ENCODE measurements at regions not wholly inside any gene's neighbourhood (a gene's known extent, or its start where the extent isn't known, plus 50 kb on each side); places are given as distances from the start of the nearest gene placed in this dataset.

- TF ChIP-seq, protein P1, sequence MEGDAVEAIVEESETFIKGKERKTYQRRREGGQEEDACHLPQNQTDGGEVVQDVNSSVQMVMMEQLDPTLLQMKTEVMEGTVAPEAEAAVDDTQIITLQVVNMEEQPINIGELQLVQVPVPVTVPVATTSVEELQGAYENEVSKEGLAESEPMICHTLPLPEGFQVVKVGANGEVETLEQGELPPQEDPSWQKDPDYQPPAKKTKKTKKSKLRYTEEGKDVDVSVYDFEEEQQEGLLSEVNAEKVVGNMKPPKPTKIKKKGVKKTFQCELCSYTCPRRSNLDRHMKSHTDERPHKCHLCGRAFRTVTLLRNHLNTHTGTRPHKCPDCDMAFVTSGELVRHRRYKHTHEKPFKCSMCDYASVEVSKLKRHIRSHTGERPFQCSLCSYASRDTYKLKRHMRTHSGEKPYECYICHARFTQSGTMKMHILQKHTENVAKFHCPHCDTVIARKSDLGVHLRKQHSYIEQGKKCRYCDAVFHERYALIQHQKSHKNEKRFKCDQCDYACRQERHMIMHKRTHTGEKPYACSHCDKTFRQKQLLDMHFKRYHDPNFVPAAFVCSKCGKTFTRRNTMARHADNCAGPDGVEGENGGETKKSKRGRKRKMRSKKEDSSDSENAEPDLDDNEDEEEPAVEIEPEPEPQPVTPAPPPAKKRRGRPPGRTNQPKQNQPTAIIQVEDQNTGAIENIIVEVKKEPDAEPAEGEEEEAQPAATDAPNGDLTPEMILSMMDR (IDR thresholded peaks at IDR 0.05): no peak
- TF ChIP-seq POLR2AphosphoS5 (IDR thresholded peaks at IDR 0.05) (no peak), POLR2A (IDR thresholded peaks at IDR 0.05) (no peak), EP300 (IDR thresholded peaks at IDR 0.05) (no peak)
- Histone ChIP-seq H3K4me1 (no peaks in the 10 kb centered on the region), H3K4me3 (no peak overlapping the region), H3K27me3 (no peaks in the 10 kb centered on the region), H3K27ac (no peak overlapping the region), H3K9me3 (no peaks in the 10 kb centered on the region), H3K36me3 (no peaks in the 10 kb centered on the region)
- DNase-seq: no peak
- 90 to 95% methylated on average over 1 of the region's 1 CpG for WGBS, 2 donors
- intact Hi-C loops (cut with DNase I): no loop called here
These were observed 1631.9 kb upstream of the PABPC4L start for GRCh38 chr4:135833529-135833928.

- DNase-seq: no peak
- 51 to 77% methylated on average over 3 of the region's 3 CpGs for WGBS, 2 donors
- H3K4me3 ChIP-seq: no peak overlapping the region
- no peaks in the 10 kb centered on the region for H3K27me3 ChIP-seq
- no peak overlapping the region for H3K27ac ChIP-seq
- no peak for TF ChIP-seq POLR2A (IDR thresholded peaks at IDR 0.05)
- TF ChIP-seq POLR2AphosphoS5 (IDR thresholded peaks at IDR 0.05): no peak
- TF ChIP-seq EP300 (IDR thresholded peaks at IDR 0.05): no peak
- TF ChIP-seq, protein P1 (IDR thresholded peaks at IDR 0.05): no peak
- intact Hi-C loops (cut with DNase I): no loop called here
- H3K4me1 ChIP-seq: no peaks in the 10 kb centered on the region
- H3K36me3 ChIP-seq: no peaks in the 10 kb centered on the region
- H3K9me3 ChIP-seq: no peaks in the 10 kb centered on the region
These were observed 1623.2 kb upstream of the PABPC4L start for GRCh38 chr4:135824759-135825296.

DNA sequence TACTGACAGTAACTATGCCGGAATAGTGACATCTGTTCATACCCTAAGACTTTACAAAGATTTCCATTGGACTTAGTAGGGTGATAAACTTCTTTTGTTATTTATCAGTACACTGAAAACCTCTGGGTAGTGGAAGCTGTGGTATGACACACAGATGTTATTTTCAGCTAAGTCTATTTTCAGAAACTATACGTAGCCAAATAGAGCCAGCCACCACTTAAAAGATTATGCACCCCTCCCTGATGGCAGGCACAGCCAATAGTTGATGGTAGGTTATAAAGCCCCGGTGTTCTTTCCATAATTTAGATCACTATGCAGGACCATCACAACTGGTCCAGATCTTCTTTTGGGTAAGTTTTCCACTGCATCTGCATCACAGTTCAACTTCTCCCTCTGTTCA lies 1603.2 kb upstream of the PABPC4L start:
- TF ChIP-seq EP300 (IDR thresholded peaks at IDR 0.05): no peak
- no peak for TF ChIP-seq POLR2A (IDR thresholded peaks at IDR 0.05)
- TF ChIP-seq, protein P1 (IDR thresholded peaks at IDR 0.05): no peak
- no peak for TF ChIP-seq POLR2AphosphoS5 (IDR thresholded peaks at IDR 0.05)
- Histone ChIP-seq H3K27me3 (no peaks in the 10 kb centered on the region), H3K4me1 (no peaks in the 10 kb centered on the region), H3K27ac (no peak overlapping the region), H3K9me3 (no peaks in the 10 kb centered on the region), H3K36me3 (no peaks in the 10 kb centered on the region), H3K4me3 (no peak overlapping the region)
- 77 to 81% methylated on average over 3 of the region's 3 CpGs for WGBS, 2 donors
- intact Hi-C loops (cut with DNase I): no loop called here
- DNase-seq: no peak

DNA sequence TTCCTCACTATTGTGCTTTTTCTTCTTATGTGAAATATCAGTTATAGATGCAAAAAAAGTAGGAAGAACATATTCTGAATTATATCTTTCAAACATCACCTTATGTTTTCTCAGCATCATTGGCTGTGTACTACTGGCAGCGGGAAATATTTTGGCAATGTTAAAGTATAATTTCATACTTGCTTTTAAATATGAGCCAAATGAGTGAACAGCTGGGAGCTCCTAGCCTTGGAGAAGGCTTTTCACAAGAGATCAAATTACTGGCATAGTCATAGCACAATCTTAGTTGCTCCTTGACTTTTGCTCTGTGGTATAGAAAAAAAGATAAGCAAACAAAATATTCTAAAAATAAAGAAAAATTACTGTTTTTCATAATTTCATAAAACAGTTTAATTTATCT lies 1575.8 kb upstream of the PABPC4L start:
- Histone ChIP-seq H3K4me1 (no peaks in the 10 kb centered on the region), H3K4me3 (no peak overlapping the region), H3K9me3 (no peaks in the 10 kb centered on the region), H3K27me3 (no peaks in the 10 kb centered on the region), H3K27ac (no peak overlapping the region), H3K36me3 (no peaks in the 10 kb centered on the region)
- WGBS, 2 donors: 87 to 88% methylated on average over 1 of the region's 1 CpG
- no peak for DNase-seq
- TF ChIP-seq POLR2A (IDR thresholded peaks at IDR 0.05) (no peak), EP300 (IDR thresholded peaks at IDR 0.05) (no peak), POLR2AphosphoS5 (IDR thresholded peaks at IDR 0.05) (no peak)
- TF ChIP-seq, protein P1 (IDR thresholded peaks at IDR 0.05): no peak
- intact Hi-C loops (cut with DNase I): no loop called here

- Histone ChIP-seq H3K27ac (no peak overlapping the region), H3K27me3 (no peaks in the 10 kb centered on the region), H3K36me3 (no peaks in the 10 kb centered on the region), H3K4me1 (no peaks in the 10 kb centered on the region), H3K9me3 (no peaks in the 10 kb centered on the region), H3K4me3 (no peak overlapping the region)
- TF ChIP-seq POLR2AphosphoS5 (IDR thresholded peaks at IDR 0.05) (no peak), POLR2A (IDR thresholded peaks at IDR 0.05) (no peak), EP300 (IDR thresholded peaks at IDR 0.05) (no peak)
- TF ChIP-seq, protein P1 (IDR thresholded peaks at IDR 0.05): no peak
- intact Hi-C loops (cut with DNase I): no loop called here
- DNase-seq: no peak
- WGBS, 2 donors: 88 to 89% methylated on average over 1 of the region's 1 CpG
These were observed 1574.3 kb upstream of the PABPC4L start for GRCh38 chr4:135775909-135776308.
